GM23338 (cell line): ENCODE measurements at regions not wholly inside any gene's neighbourhood (a gene's known extent, or its start where the extent isn't known, plus 50 kb on each side); places are given as distances from the start of the nearest gene placed in this dataset.

Experiments
- ATAC-seq: fragments of 200-7000 bp; cut with Tn5 transposase; 3 replicates; pipeline ENCODE4 v1.9.1; 2020
- DNase-seq: peaks from one replicate; pipeline ENCODE4 v3.0.0-alpha.2; 2015; ENCODE audit warnings: low spot score
- H2AFZ ChIP-seq: fragments of 200-600 bp; sonication (generic); 2 replicates; pipeline ENCODE4 v1.8.0; 2016; ENCODE audit warnings: antibody characterized with exemption, mild to moderate bottlenecking, moderate library complexity
- H3F3A ChIP-seq: fragments of 200-600 bp; sonication (generic); replicated peaks from 2 replicates; pipeline ENCODE4 v1.8.0; 2017; ENCODE audit warnings: antibody characterized with exemption, mixed run types, low read depth
- H3K27ac ChIP-seq: fragments of 200-600 bp; sonication (generic); 2 replicates; pipeline ENCODE4 v1.6.1; 2016; ENCODE audit warnings: low read depth
- H3K27me3 ChIP-seq: fragments of 200-600 bp; sonication (generic); 2 replicates; pipeline ENCODE4 v1.8.0; 2016; ENCODE audit warnings: mild to moderate bottlenecking, mixed run types, moderate library complexity; ENCODE audit not compliant: insufficient read depth
- H3K36me3 ChIP-seq: fragments of 200-600 bp; sonication (generic); 2 replicates; pipeline ENCODE4 v1.8.0; 2016; ENCODE audit warnings: mild to moderate bottlenecking; ENCODE audit not compliant: insufficient read depth
- H3K4me1 ChIP-seq: fragments of 200-600 bp; sonication (generic); 2 replicates; pipeline ENCODE4 v1.8.0; 2016; ENCODE audit warnings: mild to moderate bottlenecking, moderate library complexity; ENCODE audit not compliant: insufficient read depth
- H3K4me2 ChIP-seq: fragments of 200-600 bp; sonication (generic); 2 replicates; pipeline ENCODE4 v1.7.1; 2017; ENCODE audit warnings: mixed run types
- H3K4me3 ChIP-seq: fragments of 200-600 bp; sonication (generic); 2 replicates; pipeline ENCODE4 v1.6.1; 2016; ENCODE audit warnings: mixed run types
- H3K79me2 ChIP-seq: fragments of 200-600 bp; sonication (generic); replicated peaks from 2 replicates; pipeline ENCODE4 v1.8.0; 2017; ENCODE audit warnings: mild to moderate bottlenecking; ENCODE audit not compliant: insufficient read depth
- H3K9me2 ChIP-seq: fragments of 200-600 bp; sonication (generic); 2 replicates; pipeline ENCODE4 v1.8.0; 2017; ENCODE audit not compliant: insufficient read depth
- H4K20me1 ChIP-seq: fragments of 200-600 bp; sonication (generic); replicated peaks from 2 replicates; pipeline ENCODE4 v1.8.0; 2017; ENCODE audit warnings: mild to moderate bottlenecking; ENCODE audit not compliant: insufficient read depth
- H3K27ac Mint-ChIP-seq: 2 replicates; pipeline ENCODE4 v1.8.0; 2020; ENCODE audit warnings: inconsistent platforms, mild to moderate bottlenecking, moderate library complexity, mixed read lengths
- H3K27me3 Mint-ChIP-seq: 3 replicates; pipeline ENCODE4 v1.8.0; 2022; ENCODE audit warnings: low read depth, mild to moderate bottlenecking, moderate library complexity, mixed read lengths, inconsistent platforms; ENCODE audit not compliant: insufficient read depth, poor library complexity
- H3K36me3 Mint-ChIP-seq: 3 replicates; pipeline ENCODE4 v1.8.0; 2021; ENCODE audit warnings: low read depth, mild to moderate bottlenecking, inconsistent platforms, moderate library complexity, mixed read lengths
- H3K4me1 Mint-ChIP-seq: 3 replicates; pipeline ENCODE4 v1.8.0; 2020; ENCODE audit warnings: mild to moderate bottlenecking, inconsistent platforms, mixed read lengths
- H3K4me3 Mint-ChIP-seq: 3 replicates; pipeline ENCODE4 v1.8.0; 2021; ENCODE audit warnings: moderate library complexity, mild to moderate bottlenecking, inconsistent platforms, mixed read lengths
- H3K9me3 Mint-ChIP-seq: 3 replicates; pipeline ENCODE4 v1.8.0; 2020; ENCODE audit warnings: moderate library complexity, mild to moderate bottlenecking, inconsistent platforms, mixed read lengths
- CREB1 ChIP-seq: fragments of 250-450 bp; sonication (Bioruptor Pico); IDR thresholded peaks from 2 replicates; pipeline ENCODE4 v1.5.0; 2020; ENCODE audit warnings: low read depth, mild to moderate bottlenecking, moderate library complexity
- EZH2 ChIP-seq: fragments of 200-600 bp; sonication (generic); IDR thresholded peaks from one replicate; pipeline ENCODE4 v1.8.0; 2017; ENCODE audit warnings: antibody characterized with exemption, mild to moderate bottlenecking, low read depth; ENCODE audit not compliant: unreplicated experiment
- EZH2phosphoT487 ChIP-seq: fragments of 200-600 bp; sonication (generic); IDR thresholded peaks from one replicate; pipeline ENCODE4 v1.8.1; 2018; ENCODE audit warnings: antibody characterized with exemption; ENCODE audit not compliant: unreplicated experiment
- JUNB ChIP-seq: IDR thresholded peaks from one replicate; pipeline ENCODE4 v1.6.1; 2016; ENCODE audit warnings: antibody characterized with exemption; ENCODE audit not compliant: unreplicated experiment
- NANOG ChIP-seq: IDR thresholded peaks from 2 replicates; pipeline ENCODE4 v1.6.1; 2016; ENCODE audit warnings: antibody characterized with exemption, borderline replicate concordance
- POLR2AphosphoS5 ChIP-seq: IDR thresholded peaks from 2 replicates; pipeline ENCODE4 v1.6.1; 2016; ENCODE audit warnings: antibody characterized with exemption, low read depth
- REST ChIP-seq: IDR thresholded peaks from one replicate; pipeline ENCODE4 v1.6.1; 2018; ENCODE audit warnings: antibody characterized with exemption; ENCODE audit not compliant: unreplicated experiment
- STAT1 ChIP-seq: IDR thresholded peaks from one replicate; pipeline ENCODE4 v1.6.1; 2016; ENCODE audit warnings: antibody characterized with exemption; ENCODE audit not compliant: unreplicated experiment
- ZNF114 ChIP-seq: fragments of 250-450 bp; sonication (Bioruptor Pico); IDR thresholded peaks from 2 replicates; pipeline ENCODE4 v1.5.0; 2020; ENCODE audit warnings: mild to moderate bottlenecking, moderate library complexity
- ZNF331 ChIP-seq: fragments of 250-450 bp; sonication (Bioruptor Pico); IDR thresholded peaks from 2 replicates; pipeline ENCODE4 v1.5.0; 2020; ENCODE audit warnings: low read depth, mild to moderate bottlenecking, moderate library complexity
- ZNF462 ChIP-seq: fragments of 250-450 bp; sonication (Bioruptor Pico); IDR thresholded peaks from 2 replicates; pipeline ENCODE4 v1.5.0; 2020; ENCODE audit warnings: mild to moderate bottlenecking, moderate library complexity
- TF ChIP-seq, protein P1 (sequence below): IDR thresholded peaks from 2 replicates; pipeline ENCODE4 v1.6.1; 2016; ENCODE audit warnings: antibody characterized with exemption
- TF ChIP-seq, protein P2 (sequence below), 2 experiments: fragments of 200-600 bp in 1 of 2; sonication (generic) in 1 of 2; conservative IDR thresholded peaks; 2 replicates each; pipeline versions ENCODE4 v1.5.1 to v1.6.1; 2016 to 2017; ENCODE audit warnings: antibody characterized with exemption in 2 of 2, low read depth in 2 of 2, mild to moderate bottlenecking in 2 of 2, moderate library complexity in 1 of 2

DNA sequence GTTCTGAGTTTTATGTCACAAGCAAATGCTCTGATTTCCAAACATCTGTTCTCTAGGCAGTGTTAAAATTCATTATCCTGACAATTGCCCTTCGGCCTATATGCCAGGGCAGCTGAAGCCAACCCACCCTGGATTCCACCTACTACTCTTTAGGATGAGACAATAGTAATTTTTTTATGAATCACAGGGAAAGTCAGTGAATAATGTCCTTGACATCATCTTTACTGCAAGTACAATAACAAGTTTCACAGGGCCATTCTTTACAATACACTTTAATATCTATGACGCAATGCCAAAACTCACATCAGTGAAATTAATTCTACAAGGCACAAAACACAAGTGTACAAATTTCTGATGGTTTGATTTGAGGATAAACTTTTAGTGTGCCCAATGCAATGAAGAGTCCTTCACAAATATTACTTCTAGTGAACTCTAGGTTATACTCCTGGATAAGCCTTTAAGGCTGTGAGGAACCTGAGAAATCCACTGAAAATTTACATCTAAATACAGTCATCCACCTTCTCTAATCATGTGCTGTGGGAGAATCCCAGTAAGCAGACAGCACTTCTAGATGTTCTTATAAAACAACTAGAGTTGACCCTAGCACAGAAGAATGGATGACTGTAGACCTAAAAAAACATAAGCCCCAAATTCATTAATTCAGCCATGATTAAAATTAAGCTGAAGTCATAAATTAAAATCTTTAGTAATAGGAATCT is 77.3 kb upstream of the CTLA4 start:
- Histone ChIP-seq H2AFZ (no peak overlapping the region), H3K4me2 (no peak overlapping the region), H3K27me3 (no peaks in the 10 kb centered on the region), H4K20me1 (no peaks in the 10 kb centered on the region), H3K4me1 (peaks cover 6% of the 10 kb centered on the region; the same call in 1 of the 2 replicates), H3F3A (no peaks in the 10 kb centered on the region), H3K36me3 (no peaks in the 10 kb centered on the region), H3K79me2 (no peaks in the 10 kb centered on the region), H3K9me2 (no peaks in the 10 kb centered on the region; the same call in 1 of the 2 replicates), H3K4me3 (no peak overlapping the region), H3K27ac (no peak overlapping the region)
- TF ChIP-seq POLR2AphosphoS5 (no peak), EZH2 (no peak), STAT1 (no peak), EZH2phosphoT487 (no peak), JUNB (no peak), REST (no peak), NANOG (no peak), ZNF462 (CRISPR knock-in tag) (no peak), CREB1 (CRISPR knock-in tag) (no peak), ZNF114 (CRISPR knock-in tag) (no peak), ZNF331 (CRISPR knock-in tag) (no peak)
- TF ChIP-seq, protein P1, sequence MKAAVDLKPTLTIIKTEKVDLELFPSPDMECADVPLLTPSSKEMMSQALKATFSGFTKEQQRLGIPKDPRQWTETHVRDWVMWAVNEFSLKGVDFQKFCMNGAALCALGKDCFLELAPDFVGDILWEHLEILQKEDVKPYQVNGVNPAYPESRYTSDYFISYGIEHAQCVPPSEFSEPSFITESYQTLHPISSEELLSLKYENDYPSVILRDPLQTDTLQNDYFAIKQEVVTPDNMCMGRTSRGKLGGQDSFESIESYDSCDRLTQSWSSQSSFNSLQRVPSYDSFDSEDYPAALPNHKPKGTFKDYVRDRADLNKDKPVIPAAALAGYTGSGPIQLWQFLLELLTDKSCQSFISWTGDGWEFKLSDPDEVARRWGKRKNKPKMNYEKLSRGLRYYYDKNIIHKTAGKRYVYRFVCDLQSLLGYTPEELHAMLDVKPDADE = no peak
- TF ChIP-seq, protein P2, sequence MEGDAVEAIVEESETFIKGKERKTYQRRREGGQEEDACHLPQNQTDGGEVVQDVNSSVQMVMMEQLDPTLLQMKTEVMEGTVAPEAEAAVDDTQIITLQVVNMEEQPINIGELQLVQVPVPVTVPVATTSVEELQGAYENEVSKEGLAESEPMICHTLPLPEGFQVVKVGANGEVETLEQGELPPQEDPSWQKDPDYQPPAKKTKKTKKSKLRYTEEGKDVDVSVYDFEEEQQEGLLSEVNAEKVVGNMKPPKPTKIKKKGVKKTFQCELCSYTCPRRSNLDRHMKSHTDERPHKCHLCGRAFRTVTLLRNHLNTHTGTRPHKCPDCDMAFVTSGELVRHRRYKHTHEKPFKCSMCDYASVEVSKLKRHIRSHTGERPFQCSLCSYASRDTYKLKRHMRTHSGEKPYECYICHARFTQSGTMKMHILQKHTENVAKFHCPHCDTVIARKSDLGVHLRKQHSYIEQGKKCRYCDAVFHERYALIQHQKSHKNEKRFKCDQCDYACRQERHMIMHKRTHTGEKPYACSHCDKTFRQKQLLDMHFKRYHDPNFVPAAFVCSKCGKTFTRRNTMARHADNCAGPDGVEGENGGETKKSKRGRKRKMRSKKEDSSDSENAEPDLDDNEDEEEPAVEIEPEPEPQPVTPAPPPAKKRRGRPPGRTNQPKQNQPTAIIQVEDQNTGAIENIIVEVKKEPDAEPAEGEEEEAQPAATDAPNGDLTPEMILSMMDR (conservative IDR thresholded peaks at IDR 0.05; ENCODE audit: low read depth in 2 of 2) = no peak
- H3K4me3 Mint-ChIP-seq = no peak overlapping the region
- H3K4me1 Mint-ChIP-seq = peaks cover 20% of the 10 kb centered on the region
- no peaks in the 10 kb centered on the region for H3K36me3 Mint-ChIP-seq
- no peak for ATAC-seq
- no peaks in the 10 kb centered on the region for H3K27me3 Mint-ChIP-seq
- no peaks in the 10 kb centered on the region for H3K9me3 Mint-ChIP-seq
- DNase-seq = no peak
- H3K27ac Mint-ChIP-seq = peak overlapping the region; percentile 2; the same call in 1 of the 2 replicates
